Ishikawa (cell line): ENCODE measurements at regions not wholly inside any gene's neighbourhood (a gene's known extent, or its start where the extent isn't known, plus 50 kb on each side); places are given as distances from the start of the nearest gene placed in this dataset.

Experiments used
- CEBPB ChIP-seq: IDR thresholded peaks from 2 replicates; pipeline ENCODE4 v1.6.1; 2012
- CREB1 ChIP-seq: IDR thresholded peaks from 2 replicates; pipeline ENCODE4 v1.6.1; 2012; ENCODE audit warnings: low read depth
- EGR1 ChIP-seq: IDR thresholded peaks from 2 replicates; pipeline ENCODE4 v1.6.1; 2012
- EP300 ChIP-seq: IDR thresholded peaks from 2 replicates; pipeline ENCODE4 v1.6.1; 2012; ENCODE audit warnings: borderline replicate concordance
- FOXM1 ChIP-seq: IDR thresholded peaks from 2 replicates; pipeline ENCODE4 v1.6.1; 2012; ENCODE audit warnings: low read depth, borderline replicate concordance
- NFIC ChIP-seq: IDR thresholded peaks from 2 replicates; pipeline ENCODE4 v1.6.1; 2012
- RAD21 ChIP-seq: IDR thresholded peaks from 2 replicates; pipeline ENCODE4 v1.6.1; 2012; ENCODE audit warnings: low read depth
- TAF1 ChIP-seq: IDR thresholded peaks from 2 replicates; pipeline ENCODE4 v1.6.1; 2012; ENCODE audit warnings: low read depth, mild to moderate bottlenecking
- TCF12 ChIP-seq: IDR thresholded peaks from 2 replicates; pipeline ENCODE4 v1.6.1; 2012; ENCODE audit warnings: low read depth
- TEAD4 ChIP-seq: IDR thresholded peaks from 2 replicates; pipeline ENCODE4 v1.6.1; 2012
- YY1 ChIP-seq: IDR thresholded peaks from 2 replicates; pipeline ENCODE4 v1.6.1; 2012; ENCODE audit warnings: low read depth
- ZBTB7A ChIP-seq: IDR thresholded peaks from 2 replicates; pipeline ENCODE4 v1.6.1; 2012; ENCODE audit warnings: low read depth
- TF ChIP-seq, protein P1 (sequence below): IDR thresholded peaks from 2 replicates; pipeline ENCODE4 v1.6.1; 2012
- TF ChIP-seq, protein P2 (sequence below): IDR thresholded peaks from 2 replicates; pipeline ENCODE4 v1.6.1; 2012
- TF ChIP-seq, protein P3 (sequence below): IDR thresholded peaks from 2 replicates; pipeline ENCODE4 v1.6.1; 2012; ENCODE audit warnings: low read depth, mild to moderate bottlenecking

DNA sequence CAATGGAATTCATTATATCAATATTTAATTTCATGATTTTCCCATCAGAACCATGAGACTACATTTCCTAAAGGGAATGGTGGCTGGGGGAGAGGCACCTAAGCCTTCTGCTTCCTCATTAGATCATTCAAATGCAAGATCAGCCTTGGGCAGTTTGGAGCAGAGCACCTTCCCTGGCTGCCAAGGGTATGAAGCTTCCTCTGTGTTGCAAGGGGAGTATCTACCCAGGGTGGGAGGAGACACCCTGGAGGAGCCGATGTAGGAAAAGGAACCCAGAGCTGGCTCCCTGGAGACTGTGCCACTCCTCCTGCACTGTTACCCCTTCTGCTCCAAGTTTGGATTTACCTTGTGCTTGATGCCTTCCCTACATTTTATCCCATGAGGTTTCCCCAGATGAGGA, 299.7 kb upstream of the PRDM1 start:
- TF ChIP-seq FOXM1 (no peak), CREB1 (no peak), NFIC (no peak), TAF1 (no peak), YY1 (no peak), TEAD4 (no peak), TCF12 (no peak), EP300 (no peak), ZBTB7A (no peak), CEBPB (no peak), RAD21 (no peak), EGR1 (no peak)
- TF ChIP-seq, protein P1, sequence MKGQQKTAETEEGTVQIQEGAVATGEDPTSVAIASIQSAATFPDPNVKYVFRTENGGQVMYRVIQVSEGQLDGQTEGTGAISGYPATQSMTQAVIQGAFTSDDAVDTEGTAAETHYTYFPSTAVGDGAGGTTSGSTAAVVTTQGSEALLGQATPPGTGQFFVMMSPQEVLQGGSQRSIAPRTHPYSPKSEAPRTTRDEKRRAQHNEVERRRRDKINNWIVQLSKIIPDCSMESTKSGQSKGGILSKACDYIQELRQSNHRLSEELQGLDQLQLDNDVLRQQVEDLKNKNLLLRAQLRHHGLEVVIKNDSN = no peak
- TF ChIP-seq, protein P2, sequence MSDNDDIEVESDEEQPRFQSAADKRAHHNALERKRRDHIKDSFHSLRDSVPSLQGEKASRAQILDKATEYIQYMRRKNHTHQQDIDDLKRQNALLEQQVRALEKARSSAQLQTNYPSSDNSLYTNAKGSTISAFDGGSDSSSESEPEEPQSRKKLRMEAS = no peak
- TF ChIP-seq, protein P3, sequence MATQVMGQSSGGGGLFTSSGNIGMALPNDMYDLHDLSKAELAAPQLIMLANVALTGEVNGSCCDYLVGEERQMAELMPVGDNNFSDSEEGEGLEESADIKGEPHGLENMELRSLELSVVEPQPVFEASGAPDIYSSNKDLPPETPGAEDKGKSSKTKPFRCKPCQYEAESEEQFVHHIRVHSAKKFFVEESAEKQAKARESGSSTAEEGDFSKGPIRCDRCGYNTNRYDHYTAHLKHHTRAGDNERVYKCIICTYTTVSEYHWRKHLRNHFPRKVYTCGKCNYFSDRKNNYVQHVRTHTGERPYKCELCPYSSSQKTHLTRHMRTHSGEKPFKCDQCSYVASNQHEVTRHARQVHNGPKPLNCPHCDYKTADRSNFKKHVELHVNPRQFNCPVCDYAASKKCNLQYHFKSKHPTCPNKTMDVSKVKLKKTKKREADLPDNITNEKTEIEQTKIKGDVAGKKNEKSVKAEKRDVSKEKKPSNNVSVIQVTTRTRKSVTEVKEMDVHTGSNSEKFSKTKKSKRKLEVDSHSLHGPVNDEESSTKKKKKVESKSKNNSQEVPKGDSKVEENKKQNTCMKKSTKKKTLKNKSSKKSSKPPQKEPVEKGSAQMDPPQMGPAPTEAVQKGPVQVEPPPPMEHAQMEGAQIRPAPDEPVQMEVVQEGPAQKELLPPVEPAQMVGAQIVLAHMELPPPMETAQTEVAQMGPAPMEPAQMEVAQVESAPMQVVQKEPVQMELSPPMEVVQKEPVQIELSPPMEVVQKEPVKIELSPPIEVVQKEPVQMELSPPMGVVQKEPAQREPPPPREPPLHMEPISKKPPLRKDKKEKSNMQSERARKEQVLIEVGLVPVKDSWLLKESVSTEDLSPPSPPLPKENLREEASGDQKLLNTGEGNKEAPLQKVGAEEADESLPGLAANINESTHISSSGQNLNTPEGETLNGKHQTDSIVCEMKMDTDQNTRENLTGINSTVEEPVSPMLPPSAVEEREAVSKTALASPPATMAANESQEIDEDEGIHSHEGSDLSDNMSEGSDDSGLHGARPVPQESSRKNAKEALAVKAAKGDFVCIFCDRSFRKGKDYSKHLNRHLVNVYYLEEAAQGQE = no peak

DNA sequence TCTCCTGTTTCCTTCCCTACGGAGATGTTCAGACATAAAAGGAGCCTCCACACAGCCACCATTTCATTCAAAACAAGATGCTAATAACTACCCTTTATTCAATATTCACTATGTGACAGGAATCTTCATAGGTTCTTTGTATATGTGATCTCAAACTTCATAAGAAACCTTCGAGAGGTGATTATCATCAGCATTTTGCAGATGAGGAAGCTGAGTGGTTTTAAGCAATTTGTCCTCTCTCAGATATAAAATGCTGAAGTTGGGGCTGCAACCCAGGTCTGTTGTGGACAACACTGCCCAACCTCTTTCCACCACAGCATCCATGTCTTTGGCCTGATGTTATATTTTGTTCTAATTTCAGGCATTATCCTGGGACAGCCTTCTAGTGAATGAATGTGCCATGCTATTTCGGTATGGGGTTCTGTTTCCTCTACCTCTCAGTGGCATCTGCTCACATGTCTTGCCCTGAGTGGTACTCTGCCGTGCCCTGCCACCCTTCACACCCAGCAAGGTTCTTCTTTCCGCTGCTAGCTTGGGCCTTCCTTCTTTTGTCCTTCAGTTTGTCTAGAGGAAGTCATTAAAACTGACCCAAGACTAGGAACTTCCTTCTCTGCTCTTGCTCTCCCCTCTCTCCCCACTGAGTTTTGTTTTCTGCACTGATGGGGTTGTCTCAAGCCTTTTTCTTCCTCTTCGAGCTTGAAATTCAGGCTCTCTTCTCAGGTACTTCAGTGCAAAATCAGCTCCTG, 300.9 kb upstream of the PRDM1 start:
- TF ChIP-seq ZBTB7A = no peak
- no peak for TF ChIP-seq EP300
- TF ChIP-seq EGR1 = no peak
- TF ChIP-seq NFIC = no peak
- TF ChIP-seq, protein P1 = no peak

DNA sequence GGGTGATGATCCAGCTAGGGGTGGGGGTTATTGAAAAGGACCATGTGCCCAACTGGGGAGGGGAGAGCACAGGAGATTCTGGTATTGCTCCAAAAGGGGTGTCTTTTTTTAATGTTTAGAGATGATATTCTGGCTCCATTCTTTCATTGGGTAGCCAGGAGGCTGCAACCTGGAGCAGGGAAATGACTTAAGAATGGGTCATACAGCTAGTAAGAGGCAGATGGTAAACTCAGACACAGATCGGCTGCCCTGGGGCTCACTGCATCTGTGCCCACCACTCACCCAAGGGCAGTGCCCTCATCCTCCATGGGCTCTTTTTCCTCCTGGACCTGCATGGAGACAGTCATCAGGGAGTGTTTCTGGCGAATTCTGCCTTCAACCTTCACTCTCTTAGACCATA, 302.0 kb upstream of the PRDM1 start:
- no peak for TF ChIP-seq ZBTB7A
- no peak for TF ChIP-seq TCF12
- TF ChIP-seq, protein P3 = no peak
- no peak for TF ChIP-seq RAD21
- no peak for TF ChIP-seq CREB1
- TF ChIP-seq CEBPB = no peak
- TF ChIP-seq TEAD4 = no peak
- TF ChIP-seq, protein P2 = no peak
- TF ChIP-seq, protein P1 = no peak
- no peak for TF ChIP-seq NFIC
- no peak for TF ChIP-seq YY1
- no peak for TF ChIP-seq EGR1
- no peak for TF ChIP-seq EP300
- no peak for TF ChIP-seq TAF1
- TF ChIP-seq FOXM1 = no peak

DNA sequence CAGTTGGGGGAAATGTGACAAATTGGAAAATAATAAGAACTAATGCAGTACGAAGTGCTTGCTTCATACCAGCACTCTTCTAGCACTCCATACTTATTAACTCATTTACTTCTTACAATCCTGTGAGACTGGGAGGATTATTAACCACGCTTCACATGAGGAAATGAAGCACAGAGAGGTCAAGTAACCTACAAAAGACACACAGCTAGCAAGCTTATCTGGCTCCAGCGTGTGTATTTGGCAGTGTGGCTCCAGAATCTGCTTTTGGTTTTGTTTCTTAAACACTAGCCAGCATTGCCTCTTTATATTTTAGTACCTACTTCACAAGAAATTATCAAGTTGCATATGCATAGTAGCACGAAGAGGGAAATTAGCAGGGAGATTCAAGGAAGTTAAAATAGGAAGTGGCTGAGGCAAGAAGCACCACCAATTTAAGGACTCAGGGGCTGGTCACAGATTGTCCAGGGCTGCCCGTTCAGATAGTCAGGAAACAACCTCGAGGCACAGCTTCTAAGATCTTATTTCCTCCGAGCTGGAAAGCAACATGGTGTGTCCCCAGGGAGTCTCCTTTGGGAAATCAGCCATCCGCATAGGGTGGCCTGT, 302.7 kb upstream of the PRDM1 start:
- no peak for TF ChIP-seq EGR1
- TF ChIP-seq, protein P1 = no peak
- TF ChIP-seq RAD21 = no peak
- TF ChIP-seq TAF1 = no peak
- TF ChIP-seq, protein P2 = no peak
- TF ChIP-seq ZBTB7A = no peak
- TF ChIP-seq NFIC = no peak
- TF ChIP-seq EP300 = no peak
- TF ChIP-seq TCF12 = no peak

DNA sequence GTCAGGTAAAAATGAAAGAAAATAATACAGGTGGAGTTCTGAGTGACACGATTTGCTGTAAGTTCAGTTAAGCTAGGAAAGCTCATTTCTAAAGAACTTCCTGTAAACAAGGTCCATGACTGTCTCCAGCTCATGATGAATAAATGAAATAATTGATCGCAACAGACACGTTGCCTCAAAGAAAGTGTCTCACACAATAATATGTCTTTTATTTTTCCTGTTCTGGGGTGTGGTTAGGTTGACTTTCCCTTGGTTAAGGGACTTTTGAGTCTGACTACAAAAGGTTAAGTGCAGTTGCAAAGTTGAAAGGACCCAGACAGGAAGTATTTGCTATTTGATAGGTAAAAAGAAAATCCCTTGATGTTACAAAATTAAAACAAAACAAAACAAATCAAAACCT, 304.2 kb upstream of the PRDM1 start:
- TF ChIP-seq EGR1 (no peak), ZBTB7A (no peak), EP300 (no peak), TEAD4 (no peak), RAD21 (no peak), CREB1 (no peak), YY1 (no peak), NFIC (no peak), FOXM1 (no peak)
- TF ChIP-seq, protein P2 = no peak
- TF ChIP-seq, protein P3 = no peak
